ENCODE measurements at regions not wholly inside any gene's neighbourhood (a gene's known extent, or its start where the extent isn't known, plus 50 kb on each side); places are given as distances from the start of the nearest gene placed in this dataset.
"Not testable (repeated sequence)": the region's sequence is repeated elsewhere in the genome, so short reads cannot be mapped to it uniquely, and the experiment has no call there.

GRCh38 chr9:12318732-12319685, 374.2 kb upstream of the TYRP1 start:
- DNase-seq: no peak

- no peak for DNase-seq
Observed at GRCh38 chr9:12329623-12329985, 363.6 kb upstream of the TYRP1 start.

GRCh38 chr9:12333966-12334365, 359.2 kb upstream of the TYRP1 start:
- not testable (repeated sequence) for DNase-seq

GRCh38 chr9:12350775-12351174, 342.4 kb upstream of the TYRP1 start:
- DNase-seq: no peak

GRCh38 chr9:12351293-12352044, 341.7 kb upstream of the TYRP1 start:
- no peak for DNase-seq

GRCh38 chr9:12352045-12352315, 341.2 kb upstream of the TYRP1 start:
- DNase-seq: no peak

GRCh38 chr9:12363439-12363838, 329.7 kb upstream of the TYRP1 start:
- no peak for DNase-seq

- no peak for DNase-seq
Observed at GRCh38 chr9:12368569-12368968, 324.6 kb upstream of the TYRP1 start.

- no peak for DNase-seq
Observed at GRCh38 chr9:12391839-12392509, 301.2 kb upstream of the TYRP1 start.

GRCh38 chr9:12394105-12394504, 299.1 kb upstream of the TYRP1 start:
- DNase-seq: no peak

- DNase-seq: no peak
Observed at GRCh38 chr9:12403721-12404120, 289.5 kb upstream of the TYRP1 start.

GRCh38 chr9:12413986-12414385, 279.2 kb upstream of the TYRP1 start:
- no peak for DNase-seq

GRCh38 chr9:12414514-12414913, 278.7 kb upstream of the TYRP1 start:
- no peak for DNase-seq

GRCh38 chr9:12415361-12415760, 277.8 kb upstream of the TYRP1 start:
- DNase-seq: no peak

- no peak for DNase-seq
Observed at GRCh38 chr9:12416716-12417115, 276.5 kb upstream of the TYRP1 start.

GRCh38 chr9:12424243-12424642, 268.9 kb upstream of the TYRP1 start:
- no peak for DNase-seq

- peak; percentile 2 to 5 for DNase-seq
Observed at GRCh38 chr9:12425878-12426864, 267.0 kb upstream of the TYRP1 start.

- no peak for DNase-seq
Observed at GRCh38 chr9:12439267-12439666, 253.9 kb upstream of the TYRP1 start.

GRCh38 chr9:12441080-12441479, 252.1 kb upstream of the TYRP1 start:
- DNase-seq: not testable (repeated sequence)

GRCh38 chr9:12441506-12441905, 251.7 kb upstream of the TYRP1 start:
- DNase-seq: no peak

- no peak for DNase-seq
Observed at GRCh38 chr9:12448246-12448645, 244.9 kb upstream of the TYRP1 start.

GRCh38 chr9:12457237-12457636, 235.9 kb upstream of the TYRP1 start:
- no peak for DNase-seq

Measured in NCI-H1930 (cell line).